GM23338 (cell line): ENCODE measurements at regions not wholly inside any gene's neighbourhood (a gene's known extent, or its start where the extent isn't known, plus 50 kb on each side); places are given as distances from the start of the nearest gene placed in this dataset.

Source experiments
- ATAC-seq: fragments of 200-7000 bp; cut with Tn5 transposase; 3 replicates; pipeline ENCODE4 v1.9.1; 2020
- DNase-seq: peaks from one replicate; pipeline ENCODE4 v3.0.0-alpha.2; 2015; ENCODE audit warnings: low spot score
- H2AFZ ChIP-seq: fragments of 200-600 bp; sonication (generic); 2 replicates; pipeline ENCODE4 v1.8.0; 2016; ENCODE audit warnings: antibody characterized with exemption, mild to moderate bottlenecking, moderate library complexity
- H3F3A ChIP-seq: fragments of 200-600 bp; sonication (generic); replicated peaks from 2 replicates; pipeline ENCODE4 v1.8.0; 2017; ENCODE audit warnings: antibody characterized with exemption, mixed run types, low read depth
- H3K27ac ChIP-seq: fragments of 200-600 bp; sonication (generic); 2 replicates; pipeline ENCODE4 v1.6.1; 2016; ENCODE audit warnings: low read depth
- H3K27me3 ChIP-seq: fragments of 200-600 bp; sonication (generic); 2 replicates; pipeline ENCODE4 v1.8.0; 2016; ENCODE audit warnings: mild to moderate bottlenecking, mixed run types, moderate library complexity; ENCODE audit not compliant: insufficient read depth
- H3K36me3 ChIP-seq: fragments of 200-600 bp; sonication (generic); 2 replicates; pipeline ENCODE4 v1.8.0; 2016; ENCODE audit warnings: mild to moderate bottlenecking; ENCODE audit not compliant: insufficient read depth
- H3K4me1 ChIP-seq: fragments of 200-600 bp; sonication (generic); 2 replicates; pipeline ENCODE4 v1.8.0; 2016; ENCODE audit warnings: mild to moderate bottlenecking, moderate library complexity; ENCODE audit not compliant: insufficient read depth
- H3K4me2 ChIP-seq: fragments of 200-600 bp; sonication (generic); 2 replicates; pipeline ENCODE4 v1.7.1; 2017; ENCODE audit warnings: mixed run types
- H3K4me3 ChIP-seq: fragments of 200-600 bp; sonication (generic); 2 replicates; pipeline ENCODE4 v1.6.1; 2016; ENCODE audit warnings: mixed run types
- H3K79me2 ChIP-seq: fragments of 200-600 bp; sonication (generic); replicated peaks from 2 replicates; pipeline ENCODE4 v1.8.0; 2017; ENCODE audit warnings: mild to moderate bottlenecking; ENCODE audit not compliant: insufficient read depth
- H3K9me2 ChIP-seq: fragments of 200-600 bp; sonication (generic); 2 replicates; pipeline ENCODE4 v1.8.0; 2017; ENCODE audit not compliant: insufficient read depth
- H4K20me1 ChIP-seq: fragments of 200-600 bp; sonication (generic); replicated peaks from 2 replicates; pipeline ENCODE4 v1.8.0; 2017; ENCODE audit warnings: mild to moderate bottlenecking; ENCODE audit not compliant: insufficient read depth
- H3K27ac Mint-ChIP-seq: 2 replicates; pipeline ENCODE4 v1.8.0; 2020; ENCODE audit warnings: inconsistent platforms, mild to moderate bottlenecking, moderate library complexity, mixed read lengths
- H3K27me3 Mint-ChIP-seq: 3 replicates; pipeline ENCODE4 v1.8.0; 2022; ENCODE audit warnings: low read depth, mild to moderate bottlenecking, moderate library complexity, mixed read lengths, inconsistent platforms; ENCODE audit not compliant: insufficient read depth, poor library complexity
- H3K36me3 Mint-ChIP-seq: 3 replicates; pipeline ENCODE4 v1.8.0; 2021; ENCODE audit warnings: low read depth, mild to moderate bottlenecking, inconsistent platforms, moderate library complexity, mixed read lengths
- H3K4me1 Mint-ChIP-seq: 3 replicates; pipeline ENCODE4 v1.8.0; 2020; ENCODE audit warnings: mild to moderate bottlenecking, inconsistent platforms, mixed read lengths
- H3K4me3 Mint-ChIP-seq: 3 replicates; pipeline ENCODE4 v1.8.0; 2021; ENCODE audit warnings: moderate library complexity, mild to moderate bottlenecking, inconsistent platforms, mixed read lengths
- H3K9me3 Mint-ChIP-seq: 3 replicates; pipeline ENCODE4 v1.8.0; 2020; ENCODE audit warnings: moderate library complexity, mild to moderate bottlenecking, inconsistent platforms, mixed read lengths
- CTCF ChIP-seq, 2 experiments: fragments of 200-600 bp in 1 of 2; sonication (generic) in 1 of 2; conservative IDR thresholded peaks; 2 replicates each; pipeline versions ENCODE4 v1.5.1 to v1.6.1; 2016 to 2017; ENCODE audit warnings: antibody characterized with exemption in 2 of 2, low read depth in 2 of 2, mild to moderate bottlenecking in 2 of 2, moderate library complexity in 1 of 2
- ETS1 ChIP-seq: IDR thresholded peaks from 2 replicates; pipeline ENCODE4 v1.6.1; 2016; ENCODE audit warnings: antibody characterized with exemption
- JUNB ChIP-seq: IDR thresholded peaks from one replicate; pipeline ENCODE4 v1.6.1; 2016; ENCODE audit warnings: antibody characterized with exemption; ENCODE audit not compliant: unreplicated experiment
- NANOG ChIP-seq: IDR thresholded peaks from 2 replicates; pipeline ENCODE4 v1.6.1; 2016; ENCODE audit warnings: antibody characterized with exemption, borderline replicate concordance
- REST ChIP-seq: IDR thresholded peaks from one replicate; pipeline ENCODE4 v1.6.1; 2018; ENCODE audit warnings: antibody characterized with exemption; ENCODE audit not compliant: unreplicated experiment
- ZNF462 ChIP-seq: fragments of 250-450 bp; sonication (Bioruptor Pico); IDR thresholded peaks from 2 replicates; pipeline ENCODE4 v1.5.0; 2020; ENCODE audit warnings: mild to moderate bottlenecking, moderate library complexity

GRCh38 chr1:221855156-221855555, 113.3 kb upstream of the DUSP10 start:
- H3K27ac Mint-ChIP-seq = no peak overlapping the region
- Histone ChIP-seq H3F3A (no peaks in the 10 kb centered on the region), H3K27me3 (no peaks in the 10 kb centered on the region), H2AFZ (no peak overlapping the region), H3K27ac (no peak overlapping the region), H4K20me1 (no peaks in the 10 kb centered on the region), H3K4me3 (no peak overlapping the region), H3K4me1 (no peaks in the 10 kb centered on the region), H3K79me2 (no peaks in the 10 kb centered on the region), H3K4me2 (no peak overlapping the region), H3K36me3 (no peaks in the 10 kb centered on the region), H3K9me2 (no peaks in the 10 kb centered on the region)
- H3K9me3 Mint-ChIP-seq = no peaks in the 10 kb centered on the region; the same call in 2 of the 3 replicates
- DNase-seq (no peak), ATAC-seq (no peak)
- H3K27me3 Mint-ChIP-seq = peaks cover 2% of the 10 kb centered on the region
- TF ChIP-seq JUNB (no peak), CTCF (conservative IDR thresholded peaks at IDR 0.05; ENCODE audit: low read depth in 2 of 2) (no peak), NANOG (no peak), REST (no peak), ETS1 (no peak), ZNF462 (CRISPR knock-in tag) (no peak)
- H3K36me3 Mint-ChIP-seq = no peaks in the 10 kb centered on the region
- no peak overlapping the region for H3K4me3 Mint-ChIP-seq
- no peaks in the 10 kb centered on the region for H3K4me1 Mint-ChIP-seq
